Upper lobe of left lung (tissue), 6 donors: ENCODE measurements at regions not wholly inside any gene's neighbourhood (a gene's known extent, or its start where the extent isn't known, plus 50 kb on each side); places are given as distances from the start of the nearest gene placed in this dataset.

Experiments used
- ATAC-seq, 2 donors: fragments of 200-7000 bp; cut with Tn5 transposase; one replicate each; pipeline ENCODE4 v1.9.1; 2022; ENCODE audit warnings: mild to moderate bottlenecking in 2 of 2, moderate library complexity in 2 of 2; ENCODE audit not compliant: low FRiP score in 2 of 2
- DNase-seq, 2 donors: peaks; one replicate each; pipeline ENCODE4 v3.0.0-alpha.2; 2019 to 2020
- H3K27ac ChIP-seq, 4 donors: fragments of 200-600 bp; sonication (generic); one replicate each; pipeline ENCODE4 v1.5.1; 2016 to 2019
- H3K27me3 ChIP-seq, 4 donors: fragments of 200-600 bp; sonication (generic); one replicate each; pipeline ENCODE4 v1.5.1; 2017 to 2019
- H3K36me3 ChIP-seq, 4 donors: fragments of 200-600 bp; sonication (generic); one replicate each; pipeline ENCODE4 v1.5.1; 2016 to 2019
- H3K4me1 ChIP-seq, 4 donors: fragments of 200-600 bp; sonication (generic); one replicate each; pipeline ENCODE4 v1.5.1; 2018 to 2019
- H3K4me3 ChIP-seq, 4 donors: fragments of 200-600 bp; sonication (generic); one replicate each; pipeline ENCODE4 v1.5.1; 2017 to 2019; ENCODE audit warnings: mild to moderate bottlenecking in 2 of 4, moderate library complexity in 1 of 4
- H3K9me3 ChIP-seq, 4 donors: fragments of 200-600 bp; sonication (generic); one replicate each; pipeline ENCODE4 v1.5.1; 2018 to 2019
- CTCF ChIP-seq, 6 experiments: fragments of 450-650 bp in 4 of 6; fragments of 200-600 bp in 2 of 6; sonication (generic) in 2 of 6; IDR thresholded peaks; one replicate each; pipeline ENCODE4 v1.5.1; 2016 to 2019; ENCODE audit warnings: antibody characterized with exemption in 6 of 6
- EP300 ChIP-seq, 4 donors: sonication (generic); formaldehyde crosslinking; IDR thresholded peaks; one replicate each; pipeline ENCODE4 v1.5.1; 2017; ENCODE audit warnings: antibody characterized with exemption in 4 of 4, control low read depth in 2 of 4
- POLR2A ChIP-seq, 4 donors: fragments of 450-650 bp; IDR thresholded peaks; one replicate each; pipeline ENCODE4 v1.5.1; 2016 to 2017; ENCODE audit warnings: antibody characterized with exemption in 4 of 4, mild to moderate bottlenecking in 2 of 4
- POLR2AphosphoS5 ChIP-seq, 2 donors: sonication (generic); formaldehyde crosslinking; IDR thresholded peaks; one replicate each; pipeline ENCODE4 v1.5.1; 2017; ENCODE audit warnings: antibody characterized with exemption in 2 of 2
- WGBS, 2 donors: methylation state at CpG; one replicate each; pipeline ENCODE4 v1.1.5; 2017 to 2018; 5-methylcytosine and 5-hydroxymethylcytosine counted together
- donor health status: DM: no; HTN: no; CAD: no; lungs with moderate emphysema.
- donor health status: DM: no; HTN: yes; CAD: no; lungs with severe emphysema.

- H3K4me1 ChIP-seq, result peaks cover 0 to 4% (median 0%) of the 10 kb centered on the region in 4 donors
- no peak overlapping the region for H3K4me3 ChIP-seq
- no peaks in the 10 kb centered on the region for H3K9me3 ChIP-seq
- WGBS, 2 donors, result 69 to 72% methylated on average over 6 of the region's 6 CpGs
- H3K27ac ChIP-seq, result peak overlapping the region in 2 of 4 donors; percentile 12 to 22
- H3K36me3 ChIP-seq, result no peaks in the 10 kb centered on the region
- TF ChIP-seq CTCF (IDR thresholded peaks at IDR 0.05), result no peak
- no peak for TF ChIP-seq EP300 (IDR thresholded peaks at IDR 0.05)
- no peak for TF ChIP-seq POLR2A (IDR thresholded peaks at IDR 0.05)
- TF ChIP-seq POLR2AphosphoS5 (IDR thresholded peaks at IDR 0.05), result no peak
- DNase-seq (no peak), ATAC-seq (no peak)
- no peaks in the 10 kb centered on the region for H3K27me3 ChIP-seq
Measured at GRCh38 chr6:140980265-140980887, 1152.3 kb upstream of the GJE1 start.

- H3K4me3 ChIP-seq, result no peak overlapping the region
Measured at GRCh38 chr6:140979642-140980091, 1153.1 kb upstream of the GJE1 start.

GRCh38 chr6:140977403-140977802, 1155.3 kb upstream of the GJE1 start:
- ATAC-seq, result no peak
- WGBS, 2 donors, result 42 to 62% methylated on average over 2 of the region's 2 CpGs

More at GRCh38 chr6:140979642-140980091, 1153.1 kb upstream of the GJE1 start:
- H3K27me3 ChIP-seq, result no peaks in the 10 kb centered on the region
- ATAC-seq (peak; percentile 46 to 74), DNase-seq (peak in 1 of 2 donors; percentile 51)
- H3K36me3 ChIP-seq, result no peaks in the 10 kb centered on the region
- H3K9me3 ChIP-seq, result no peaks in the 10 kb centered on the region
- peaks cover 0 to 4% (median 0%) of the 10 kb centered on the region in 4 donors for H3K4me1 ChIP-seq
- peak overlapping the region in 2 of 4 donors; percentile 12 to 22 for H3K27ac ChIP-seq
- WGBS, 2 donors, result 32 to 35% methylated on average over 4 of the region's 4 CpGs
- TF ChIP-seq POLR2A (IDR thresholded peaks at IDR 0.05), result no peak
- no peak for TF ChIP-seq POLR2AphosphoS5 (IDR thresholded peaks at IDR 0.05)
- no peak for TF ChIP-seq CTCF (IDR thresholded peaks at IDR 0.05)
- TF ChIP-seq EP300 (IDR thresholded peaks at IDR 0.05), result no peak

GRCh38 chr6:140976806-140977205, 1155.9 kb upstream of the GJE1 start:
- no peak overlapping the region for H3K4me3 ChIP-seq
- WGBS, 2 donors, result 75 to 83% methylated on average over 3 of the region's 3 CpGs
- no peak overlapping the region for H3K27ac ChIP-seq
- DNase-seq, result no peak
- no peaks in the 10 kb centered on the region for H3K9me3 ChIP-seq
- no peak for TF ChIP-seq POLR2AphosphoS5 (IDR thresholded peaks at IDR 0.05)
- no peak for TF ChIP-seq CTCF (IDR thresholded peaks at IDR 0.05)
- TF ChIP-seq EP300 (IDR thresholded peaks at IDR 0.05), result no peak
- TF ChIP-seq POLR2A (IDR thresholded peaks at IDR 0.05), result no peak
- no peaks in the 10 kb centered on the region for H3K36me3 ChIP-seq
- ATAC-seq, result no peak
- H3K4me1 ChIP-seq, result peaks cover 0 to 4% (median 0%) of the 10 kb centered on the region in 4 donors
- H3K27me3 ChIP-seq, result no peaks in the 10 kb centered on the region

More at GRCh38 chr6:140977403-140977802, 1155.3 kb upstream of the GJE1 start:
- Histone ChIP-seq H3K36me3 (no peaks in the 10 kb centered on the region), H3K4me3 (no peak overlapping the region), H3K27ac (no peak overlapping the region), H3K9me3 (no peaks in the 10 kb centered on the region), H3K4me1 (peaks cover 0 to 4% (median 0%) of the 10 kb centered on the region in 4 donors), H3K27me3 (no peaks in the 10 kb centered on the region)
- no peak for DNase-seq
- no peak for TF ChIP-seq EP300 (IDR thresholded peaks at IDR 0.05)

GRCh38 chr6:140970485-140970884, 1162.2 kb upstream of the GJE1 start:
- H3K4me3 ChIP-seq, result no peak overlapping the region
- no peaks in the 10 kb centered on the region for H3K9me3 ChIP-seq
- ATAC-seq, result no peak
- no peak overlapping the region for H3K27ac ChIP-seq
- DNase-seq, result no peak
- no peak for TF ChIP-seq POLR2AphosphoS5 (IDR thresholded peaks at IDR 0.05)
- no peak for TF ChIP-seq POLR2A (IDR thresholded peaks at IDR 0.05)
- TF ChIP-seq CTCF (IDR thresholded peaks at IDR 0.05), result no peak
- TF ChIP-seq EP300 (IDR thresholded peaks at IDR 0.05), result no peak
- no peaks in the 10 kb centered on the region for H3K27me3 ChIP-seq
- H3K4me1 ChIP-seq, result no peaks in the 10 kb centered on the region
- no peaks in the 10 kb centered on the region for H3K36me3 ChIP-seq
